GM23338 (cell line): ENCODE measurements at regions not wholly inside any gene's neighbourhood (a gene's known extent, or its start where the extent isn't known, plus 50 kb on each side); places are given as distances from the start of the nearest gene placed in this dataset.
"Not testable (repeated sequence)": the region's sequence is repeated elsewhere in the genome, so short reads cannot be mapped to it uniquely, and the experiment has no call there.

Experiments used
- CREB1 ChIP-seq: fragments of 250-450 bp; sonication (Bioruptor Pico); IDR thresholded peaks from 2 replicates; pipeline ENCODE4 v1.5.0; 2020; ENCODE audit warnings: low read depth, mild to moderate bottlenecking, moderate library complexity
- CTCF ChIP-seq, 2 experiments: fragments of 200-600 bp in 1 of 2; sonication (generic) in 1 of 2; conservative IDR thresholded peaks; 2 replicates each; pipeline versions ENCODE4 v1.5.1 to v1.6.1; 2016 to 2017; ENCODE audit warnings: antibody characterized with exemption in 2 of 2, low read depth in 2 of 2, mild to moderate bottlenecking in 2 of 2, moderate library complexity in 1 of 2
- EZH2 ChIP-seq: fragments of 200-600 bp; sonication (generic); IDR thresholded peaks from one replicate; pipeline ENCODE4 v1.8.0; 2017; ENCODE audit warnings: antibody characterized with exemption, mild to moderate bottlenecking, low read depth; ENCODE audit not compliant: unreplicated experiment
- EZH2phosphoT487 ChIP-seq: fragments of 200-600 bp; sonication (generic); IDR thresholded peaks from one replicate; pipeline ENCODE4 v1.8.1; 2018; ENCODE audit warnings: antibody characterized with exemption; ENCODE audit not compliant: unreplicated experiment
- JUNB ChIP-seq: IDR thresholded peaks from one replicate; pipeline ENCODE4 v1.6.1; 2016; ENCODE audit warnings: antibody characterized with exemption; ENCODE audit not compliant: unreplicated experiment
- NANOG ChIP-seq: IDR thresholded peaks from 2 replicates; pipeline ENCODE4 v1.6.1; 2016; ENCODE audit warnings: antibody characterized with exemption, borderline replicate concordance
- POLR2AphosphoS5 ChIP-seq: IDR thresholded peaks from 2 replicates; pipeline ENCODE4 v1.6.1; 2016; ENCODE audit warnings: antibody characterized with exemption, low read depth
- REST ChIP-seq: IDR thresholded peaks from one replicate; pipeline ENCODE4 v1.6.1; 2018; ENCODE audit warnings: antibody characterized with exemption; ENCODE audit not compliant: unreplicated experiment
- ZNF331 ChIP-seq: fragments of 250-450 bp; sonication (Bioruptor Pico); IDR thresholded peaks from 2 replicates; pipeline ENCODE4 v1.5.0; 2020; ENCODE audit warnings: low read depth, mild to moderate bottlenecking, moderate library complexity
- ZNF462 ChIP-seq: fragments of 250-450 bp; sonication (Bioruptor Pico); IDR thresholded peaks from 2 replicates; pipeline ENCODE4 v1.5.0; 2020; ENCODE audit warnings: mild to moderate bottlenecking, moderate library complexity

- not testable (repeated sequence) for TF ChIP-seq CTCF (conservative IDR thresholded peaks at IDR 0.05; ENCODE audit: low read depth in 2 of 2); POLR2AphosphoS5; EZH2; JUNB; REST; CREB1; EZH2phosphoT487; ZNF331 (CRISPR knock-in tag); NANOG; ZNF462 (CRISPR knock-in tag)
Measured at GRCh38 chr7:153409567-153410342, 642.4 kb upstream of the DPP6 start.
